GM18502 (cell line): ENCODE measurements at regions not wholly inside any gene's neighbourhood (a gene's known extent, or its start where the extent isn't known, plus 50 kb on each side); places are given as distances from the start of the nearest gene placed in this dataset.

ENCODE experiments used
- ATAC-seq: cut with Tn5 transposase; IDR thresholded peaks from one replicate; pipeline ENCODE4 v1.9.1; 2021; ENCODE audit warnings: mild to moderate bottlenecking; ENCODE audit not compliant: unreplicated experiment, poor library complexity

DNA sequence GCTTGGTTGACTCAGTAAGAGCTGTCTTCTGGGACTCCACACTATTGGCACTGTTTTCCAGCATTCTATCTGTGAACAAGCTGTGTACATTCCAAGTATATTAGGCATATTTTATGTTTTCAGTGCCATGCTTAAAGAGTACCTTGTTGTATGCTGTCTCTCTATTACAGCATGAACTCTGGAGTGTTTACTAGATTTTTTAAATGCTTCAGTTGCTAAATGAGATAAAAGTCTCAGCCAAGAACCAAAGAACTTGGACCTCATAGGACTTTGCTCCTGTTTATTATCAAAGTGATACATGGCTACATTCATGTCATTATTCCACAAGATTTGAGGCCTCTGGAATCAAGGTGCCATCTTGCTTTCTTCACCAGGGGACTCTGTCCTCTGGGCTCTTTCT lies 167.2 kb downstream of the C9orf152 start:
- no peak for ATAC-seq

DNA sequence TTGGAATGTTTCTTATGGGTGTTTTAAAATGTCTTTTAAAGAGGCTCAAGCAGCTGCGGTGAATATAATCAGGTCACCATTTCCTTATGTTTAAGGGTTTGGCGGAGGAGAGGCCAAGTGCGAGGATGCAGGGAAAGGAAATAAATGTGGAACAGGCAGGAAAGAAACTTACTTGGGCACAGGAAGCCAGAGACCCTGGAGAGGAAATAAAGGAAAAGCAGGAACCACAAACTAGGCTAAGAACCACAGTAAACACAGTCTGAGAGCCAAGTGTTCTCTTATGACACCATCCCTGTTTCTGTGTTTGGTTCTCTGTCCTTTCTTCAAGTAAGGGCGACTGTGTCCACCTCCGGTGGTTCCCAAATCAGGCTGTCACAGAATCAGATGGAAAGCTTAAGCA lies 166.5 kb downstream of the C9orf152 start:
- ATAC-seq = no peak

DNA sequence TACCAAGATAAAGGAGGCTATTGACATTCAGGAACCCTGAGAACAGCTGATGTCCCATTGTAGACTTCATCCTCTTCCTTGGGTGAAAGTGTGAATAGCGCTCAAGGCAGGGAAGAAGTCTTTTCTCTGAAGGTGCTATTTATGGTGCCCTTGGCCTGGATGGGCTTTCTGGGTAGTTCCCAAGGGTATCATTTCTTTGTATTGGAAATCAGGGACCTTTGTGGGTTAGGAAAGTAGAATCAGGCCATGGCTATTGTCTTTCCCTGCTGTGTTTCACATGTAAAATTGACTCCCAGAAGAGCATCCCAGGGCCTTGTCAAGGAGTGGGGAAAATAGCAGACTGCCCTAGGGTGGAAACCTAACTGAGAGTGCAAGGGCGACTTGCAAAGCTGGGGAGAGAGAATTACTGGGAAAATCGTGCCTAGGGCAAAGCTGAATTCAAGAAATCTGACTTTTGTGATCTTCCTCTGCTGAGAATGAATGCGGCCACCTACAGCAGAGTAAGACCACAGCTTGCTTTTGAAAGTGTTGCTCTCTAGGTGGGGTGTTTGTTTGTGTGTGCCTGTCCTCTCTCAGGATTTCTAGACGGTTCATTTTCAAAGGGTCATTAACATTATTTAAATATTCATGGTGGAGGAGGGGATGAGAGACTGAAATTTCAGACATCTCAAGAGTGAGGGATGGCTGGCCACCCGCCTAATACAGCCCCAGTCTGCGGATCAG lies 160.6 kb downstream of the C9orf152 start:
- no peak for ATAC-seq

DNA sequence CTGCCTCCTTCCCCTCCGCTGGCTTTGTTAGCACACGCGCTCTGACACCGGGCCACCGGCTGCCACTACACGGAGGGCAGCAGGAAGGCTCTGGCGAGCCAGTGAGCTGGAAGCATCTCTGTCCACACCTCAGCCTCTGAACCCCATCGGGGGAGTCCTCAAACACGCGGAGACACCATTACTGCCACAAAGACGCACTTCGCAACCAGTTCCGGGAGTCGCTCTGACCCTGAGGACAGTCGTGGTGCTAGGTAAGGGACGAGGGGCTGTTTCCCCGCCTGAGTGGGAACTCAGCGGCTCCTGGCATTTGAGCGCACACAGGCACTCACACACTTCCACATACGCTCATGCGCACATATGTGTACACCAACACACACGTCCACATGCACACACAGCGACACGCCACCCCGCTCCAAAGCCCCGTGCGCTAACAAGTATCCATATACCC lies 160.0 kb downstream of the C9orf152 start:
- ATAC-seq = peak; percentile 36

DNA sequence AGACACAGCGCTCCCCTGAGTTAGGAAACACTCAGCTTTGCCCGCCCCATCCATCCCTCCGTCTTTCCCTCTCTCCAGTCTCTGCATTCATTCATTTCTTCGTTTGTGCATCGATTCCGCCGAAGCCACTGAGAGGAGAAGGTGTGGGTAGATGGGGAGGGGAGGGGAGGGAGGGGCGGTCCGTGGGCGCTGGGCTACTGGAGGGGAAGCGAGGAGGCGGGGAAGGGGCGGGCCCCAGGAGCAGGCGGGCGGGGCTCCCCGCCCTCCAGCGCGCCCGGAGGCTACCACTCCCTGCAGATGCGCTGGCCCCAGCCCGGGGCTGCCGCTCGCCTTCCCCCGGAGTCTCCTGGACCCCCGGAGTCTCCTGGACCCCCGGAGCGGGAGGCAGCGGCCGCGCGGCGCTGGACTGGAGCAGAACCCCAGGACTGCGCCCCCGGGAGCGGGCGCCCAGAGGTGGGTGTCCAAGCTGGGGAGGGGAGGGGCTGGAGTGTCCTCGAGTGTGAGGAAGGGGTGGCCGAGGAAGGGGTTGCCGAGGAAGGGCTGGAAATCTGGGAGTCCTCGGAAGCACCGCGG lies 159.5 kb downstream of the C9orf152 start:
- peak; percentile 80 for ATAC-seq

DNA sequence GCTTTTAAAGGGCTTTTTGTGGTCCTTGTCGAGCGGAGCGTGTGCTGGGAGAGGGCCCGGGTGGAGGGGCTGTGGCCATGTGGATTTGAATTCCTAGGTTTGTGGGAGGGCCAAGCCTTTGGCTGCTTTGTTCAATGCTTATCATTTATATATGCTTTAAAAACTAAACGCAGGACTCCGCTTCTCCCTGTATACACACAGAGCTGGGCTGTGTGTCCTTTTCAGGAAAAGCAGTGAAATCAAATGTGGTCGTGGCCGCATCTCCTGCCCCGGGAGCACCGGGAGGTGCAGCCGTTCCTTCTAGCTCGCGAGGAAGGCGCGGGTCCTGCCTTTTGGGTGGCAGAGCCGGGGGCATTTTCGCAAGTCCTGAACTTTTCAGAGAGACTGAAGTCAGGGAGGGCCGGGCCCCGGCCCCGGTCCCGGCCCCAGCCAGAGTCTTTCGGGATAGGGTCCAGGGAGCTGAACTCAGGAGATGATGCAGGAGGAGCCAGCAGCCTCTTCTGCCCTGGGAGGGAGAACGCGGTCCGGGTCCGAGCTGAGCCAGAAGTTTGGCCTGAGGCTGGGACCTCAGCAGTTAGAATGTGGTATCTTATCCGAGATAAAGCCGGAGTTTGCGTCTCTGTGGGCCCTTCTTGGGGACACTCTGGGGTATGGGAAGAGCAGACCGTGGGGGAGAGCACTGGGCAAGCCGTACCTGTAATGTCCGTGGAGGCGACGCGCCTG lies 158.8 kb downstream of the C9orf152 start:
- ATAC-seq = no peak

DNA sequence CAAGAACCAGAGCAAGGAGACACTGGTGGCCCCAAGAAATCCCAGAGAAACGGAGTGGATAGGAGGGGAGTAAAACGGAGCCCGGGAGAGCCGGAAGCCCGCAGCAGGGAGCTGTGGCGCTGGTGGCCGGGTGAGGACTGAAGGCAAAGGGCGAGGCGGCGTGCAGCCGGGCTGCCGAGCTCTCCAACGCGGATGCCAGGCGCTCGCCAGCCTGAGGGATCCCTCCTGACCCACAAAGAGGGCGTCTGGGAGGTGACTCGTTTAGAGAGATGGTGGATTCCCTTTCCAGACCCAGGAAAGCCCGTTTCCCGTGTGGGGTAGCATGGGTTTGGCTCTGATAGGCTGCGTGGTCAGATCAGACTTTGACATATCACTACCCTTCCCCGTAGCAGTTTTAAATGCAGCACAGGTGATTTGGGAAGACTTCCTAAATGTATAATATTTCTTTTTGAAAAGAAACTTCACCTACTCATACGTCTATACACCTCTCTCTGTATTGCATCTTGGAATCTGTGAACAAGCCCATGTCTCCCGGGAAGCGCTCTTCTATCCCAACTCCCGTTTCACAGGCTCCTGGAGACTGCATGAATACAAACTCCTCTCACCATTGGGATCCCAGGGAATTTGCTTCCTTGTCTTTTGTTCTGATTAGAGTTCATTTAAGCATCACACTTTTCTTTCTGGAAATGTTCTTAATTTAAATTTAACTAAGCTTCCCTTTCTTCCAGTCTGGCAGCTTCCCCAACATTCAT lies 158.1 kb downstream of the C9orf152 start:
- ATAC-seq = no peak

DNA sequence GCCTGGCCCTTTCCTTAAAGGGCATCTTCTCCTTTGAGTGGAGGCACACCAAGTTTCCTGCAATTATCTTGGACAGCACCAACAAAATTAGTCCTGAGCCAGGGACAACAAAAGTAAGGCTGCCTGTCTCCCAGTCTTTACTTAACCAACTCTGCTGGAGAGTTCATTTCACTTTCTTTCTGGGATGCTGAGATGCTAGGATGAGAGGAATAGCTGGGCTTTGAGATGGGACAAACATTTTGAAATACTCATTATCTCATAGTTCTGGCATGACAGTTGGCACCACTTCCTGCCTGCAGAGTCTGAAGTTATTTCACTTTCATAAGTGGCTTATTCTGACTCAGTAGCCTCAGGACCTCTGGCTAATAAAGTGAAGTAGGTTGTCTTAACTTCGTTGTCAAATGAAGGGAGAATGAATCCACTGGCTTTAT lies 157.0 kb downstream of the C9orf152 start:
- peak; percentile 57 for ATAC-seq

DNA sequence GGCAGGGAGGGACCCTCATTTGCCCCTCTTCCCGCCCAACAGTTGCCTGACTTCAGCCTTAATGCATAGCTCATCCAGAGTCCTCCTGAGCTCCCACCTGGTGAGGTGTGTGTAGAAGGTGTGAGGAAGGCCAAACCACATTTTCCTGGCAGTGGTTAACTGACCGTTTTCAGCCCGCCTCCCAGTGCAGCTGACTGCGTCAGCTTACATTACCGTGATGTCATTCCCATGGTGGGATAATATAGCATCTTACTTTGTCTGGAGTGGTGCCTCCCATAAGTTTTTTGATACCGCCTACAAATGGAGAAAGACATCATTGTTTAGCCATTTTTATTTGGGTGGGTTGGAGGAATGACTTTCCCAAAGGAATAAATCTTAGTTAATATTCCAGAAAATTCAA lies 151.9 kb downstream of the C9orf152 start:
- no peak for ATAC-seq

DNA sequence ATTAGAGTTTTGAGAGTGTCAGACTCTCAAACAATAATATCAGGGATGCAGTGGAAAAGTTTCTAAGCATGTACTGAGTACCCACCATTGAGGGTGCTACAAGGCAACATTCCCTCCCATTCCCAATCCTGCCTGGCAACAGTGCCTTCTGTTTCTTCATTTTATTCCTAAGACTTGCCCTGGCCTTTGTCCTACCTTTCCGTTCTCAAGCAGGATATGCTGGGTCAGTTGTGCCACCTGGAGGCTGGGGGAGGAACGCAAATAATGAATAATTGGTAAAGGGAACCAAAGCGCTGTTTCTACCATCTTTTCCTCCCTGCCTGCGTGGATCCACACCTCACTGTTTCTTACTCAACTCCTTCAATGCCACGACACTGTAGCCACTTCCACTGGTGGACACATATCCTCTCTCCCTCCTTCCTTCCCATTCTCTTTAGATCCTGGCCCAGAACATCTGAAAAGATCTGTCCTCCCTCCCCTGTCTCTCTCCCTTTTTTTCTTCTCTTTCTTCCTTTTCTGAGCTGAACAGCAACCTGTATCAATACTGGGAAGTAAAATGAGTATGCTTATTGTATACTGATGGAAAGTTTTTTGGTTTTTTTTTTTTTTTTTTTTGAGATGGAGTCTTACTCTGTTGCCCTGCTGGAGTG lies 149.5 kb downstream of the C9orf152 start:
- no peak for ATAC-seq

DNA sequence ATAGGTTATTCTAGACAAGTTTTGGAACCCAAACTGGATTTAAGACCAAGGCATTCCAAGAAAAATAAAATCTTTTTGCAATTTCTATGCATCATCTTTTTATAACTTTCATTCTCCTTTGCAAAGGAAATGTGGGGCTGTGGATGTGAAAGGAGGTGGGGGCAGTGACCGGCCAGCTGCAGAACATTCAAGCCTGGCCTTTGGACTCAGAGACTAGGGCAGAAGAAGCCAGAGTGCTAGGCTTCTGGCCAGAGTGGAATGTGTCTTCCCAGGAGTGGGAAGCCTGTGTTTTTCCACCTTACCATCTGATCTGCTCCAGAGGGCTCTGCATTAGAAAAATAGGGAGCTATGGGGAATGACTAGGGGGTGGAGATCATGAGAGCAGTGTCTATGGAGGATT lies 148.5 kb downstream of the C9orf152 start:
- no peak for ATAC-seq

DNA sequence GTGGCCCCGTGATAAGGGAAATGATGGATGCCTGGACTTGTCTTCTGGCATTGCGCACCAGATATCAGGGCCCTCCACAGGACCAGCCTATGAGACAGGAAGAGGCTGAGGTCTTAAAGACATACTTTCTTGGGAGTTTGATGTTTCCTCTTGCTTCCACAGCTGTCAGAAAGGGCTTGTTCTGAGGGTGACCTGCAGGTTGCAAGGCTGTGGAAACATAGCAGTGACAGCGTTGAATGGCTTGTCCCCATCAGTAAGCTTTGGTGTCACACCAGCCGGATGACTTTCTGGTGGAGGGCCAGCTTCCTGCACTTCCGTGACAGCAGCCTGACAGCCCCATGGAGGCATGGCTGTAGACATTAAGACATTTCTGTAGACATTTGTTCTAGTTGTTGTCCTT lies 143.2 kb downstream of the C9orf152 start:
- peak; percentile 48 for ATAC-seq

DNA sequence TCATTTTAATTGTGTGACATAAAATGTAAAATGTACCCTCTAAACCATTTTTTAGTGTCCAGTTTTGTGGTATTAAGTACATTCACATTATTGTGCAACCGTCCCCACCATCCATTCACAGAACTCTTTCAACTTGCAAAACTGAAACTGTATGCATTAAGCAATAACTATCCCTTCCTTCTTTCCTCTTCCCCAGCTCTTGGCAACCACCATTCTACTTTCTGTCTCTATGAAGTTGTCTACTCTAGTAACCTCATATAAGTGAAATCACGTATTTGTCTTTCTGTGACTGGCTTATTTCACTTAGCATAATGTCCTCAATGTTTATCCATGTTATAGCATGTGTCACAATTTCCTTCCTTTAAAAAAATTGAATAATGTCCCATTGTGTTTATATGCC lies 142.4 kb downstream of the C9orf152 start:
- no peak for ATAC-seq

DNA sequence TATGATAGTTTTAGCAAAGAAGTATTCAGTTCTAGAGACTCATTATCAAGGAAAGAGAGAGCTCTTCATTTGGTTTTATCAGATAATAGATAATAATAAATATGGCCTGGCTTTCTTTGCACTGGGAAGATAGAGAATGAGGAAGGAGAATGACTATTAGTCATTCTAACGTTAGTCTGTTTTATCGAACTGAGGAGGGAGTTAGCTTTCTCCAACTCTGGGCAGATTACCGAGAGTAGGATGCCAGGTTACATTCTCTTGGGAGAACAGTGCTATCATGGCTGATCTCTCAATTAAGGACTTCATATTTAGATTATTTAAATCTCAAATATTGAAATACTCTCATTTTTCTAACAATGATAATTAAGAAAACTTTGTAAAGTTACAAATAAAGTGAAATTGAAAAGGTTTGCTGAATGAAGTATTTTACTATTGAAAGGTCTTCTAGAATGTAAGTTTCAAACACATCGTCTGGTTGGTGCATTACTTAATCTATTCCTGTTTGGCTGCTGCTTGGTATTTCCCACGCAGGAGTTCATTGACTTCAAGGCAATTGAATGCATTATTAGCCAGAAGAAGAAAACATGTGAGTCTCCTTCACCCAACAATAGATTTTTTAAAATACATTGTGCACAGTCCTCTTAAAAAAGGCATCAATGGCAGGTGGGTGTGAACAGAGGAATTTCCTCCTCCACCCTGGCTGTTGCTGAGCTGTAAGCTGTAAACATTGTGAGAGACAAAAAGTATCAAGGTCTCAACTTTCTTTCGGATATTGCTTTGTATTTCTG lies 140.8 kb downstream of the C9orf152 start:
- no peak for ATAC-seq

DNA sequence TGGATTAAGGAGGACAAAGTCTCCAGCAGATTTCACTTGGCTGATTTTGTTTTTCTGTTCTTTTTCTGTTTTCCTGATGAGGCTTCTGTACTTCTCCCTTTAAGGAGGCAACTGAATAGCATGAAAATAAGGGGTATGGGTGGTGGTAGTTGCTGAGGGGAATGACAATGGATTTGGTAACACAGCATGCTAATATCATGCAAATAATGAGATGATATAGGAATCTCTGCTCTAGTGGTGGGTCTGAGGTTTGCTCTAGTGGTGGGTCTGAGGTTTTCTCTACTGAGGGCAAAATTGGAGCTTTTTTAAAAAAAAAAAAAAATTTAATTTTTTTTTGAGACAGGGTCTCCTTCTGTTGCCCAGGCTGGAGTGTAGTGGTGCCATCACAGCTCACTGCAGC lies 139.7 kb downstream of the C9orf152 start:
- ATAC-seq = no peak

DNA sequence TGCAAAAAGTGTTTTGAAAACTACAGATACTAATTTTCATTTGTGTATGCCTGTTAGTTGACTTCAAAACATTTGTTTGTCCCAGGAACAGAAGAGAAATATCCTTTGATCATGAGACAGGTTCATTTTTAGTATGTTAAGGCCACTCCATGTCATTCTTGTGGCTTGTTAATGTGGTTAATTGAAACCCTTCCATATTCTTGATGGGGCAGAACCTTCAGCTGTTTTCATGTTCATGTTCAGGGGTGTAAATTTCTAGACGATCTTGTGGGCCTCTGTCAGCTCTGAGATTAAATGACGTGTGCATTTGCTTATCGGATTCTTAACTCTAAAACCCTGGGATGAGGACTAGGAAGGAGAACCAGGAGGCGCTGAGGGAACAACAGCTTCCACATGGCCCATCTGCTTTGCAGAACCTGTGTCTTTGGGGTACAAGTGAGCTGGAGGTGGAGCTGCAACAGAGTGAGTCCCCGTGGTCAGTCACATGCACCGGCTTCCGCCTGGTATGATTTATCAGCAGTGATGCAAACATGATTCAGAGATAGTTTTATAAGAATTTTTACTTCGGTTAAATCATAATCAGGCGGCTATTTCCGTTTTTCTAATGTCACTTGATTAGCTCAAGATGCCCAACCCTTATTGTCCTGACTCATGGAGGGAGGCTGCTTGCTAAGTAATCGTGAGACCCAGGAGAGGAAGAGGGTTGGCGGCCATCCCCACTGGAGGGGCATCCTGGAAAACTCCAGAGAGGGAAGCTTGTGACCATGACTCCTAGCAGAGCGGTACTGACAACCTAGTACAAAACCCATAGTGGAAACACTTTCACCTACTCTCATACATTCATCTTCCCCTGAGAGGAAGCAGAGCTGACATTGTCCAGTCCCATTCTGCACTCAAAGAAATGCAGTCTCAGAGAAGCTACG lies 138.4 kb downstream of the C9orf152 start:
- ATAC-seq = no peak

DNA sequence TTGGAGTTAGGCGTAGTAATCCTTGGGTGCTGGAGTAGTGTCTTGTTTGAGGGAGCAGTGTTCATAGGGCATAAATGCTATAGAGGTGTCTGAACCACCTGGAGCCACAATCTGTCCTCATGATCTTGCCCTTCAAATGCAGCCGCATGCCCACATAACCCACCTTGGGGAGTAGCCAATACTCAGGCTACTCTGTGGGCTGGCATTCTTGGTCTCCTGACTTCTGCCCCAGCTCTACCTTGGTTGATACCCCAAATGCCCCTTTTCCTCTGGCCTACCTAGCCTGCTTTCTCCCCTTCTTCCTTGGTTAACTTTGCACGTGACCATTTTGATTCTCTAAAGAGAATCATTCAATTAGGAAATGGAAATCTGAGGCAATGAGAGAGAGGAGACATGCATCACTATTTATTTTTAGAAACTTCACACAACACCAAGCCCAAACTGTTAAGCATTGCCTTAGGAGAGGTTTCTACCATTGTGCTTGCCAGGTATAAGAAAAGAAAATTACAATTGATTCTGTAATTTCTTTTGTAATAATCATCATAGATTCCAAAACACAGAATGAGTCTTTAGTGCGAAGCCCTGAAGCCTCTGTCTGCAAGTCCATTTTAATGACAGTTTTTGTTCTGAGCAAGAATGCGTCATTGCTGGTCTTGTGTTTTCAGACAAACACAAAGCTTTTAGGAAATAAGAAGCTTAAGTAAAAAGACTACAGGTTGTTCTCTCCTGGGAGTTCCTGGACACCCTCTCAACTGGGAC lies 135.2 kb downstream of the C9orf152 start:
- ATAC-seq = no peak

DNA sequence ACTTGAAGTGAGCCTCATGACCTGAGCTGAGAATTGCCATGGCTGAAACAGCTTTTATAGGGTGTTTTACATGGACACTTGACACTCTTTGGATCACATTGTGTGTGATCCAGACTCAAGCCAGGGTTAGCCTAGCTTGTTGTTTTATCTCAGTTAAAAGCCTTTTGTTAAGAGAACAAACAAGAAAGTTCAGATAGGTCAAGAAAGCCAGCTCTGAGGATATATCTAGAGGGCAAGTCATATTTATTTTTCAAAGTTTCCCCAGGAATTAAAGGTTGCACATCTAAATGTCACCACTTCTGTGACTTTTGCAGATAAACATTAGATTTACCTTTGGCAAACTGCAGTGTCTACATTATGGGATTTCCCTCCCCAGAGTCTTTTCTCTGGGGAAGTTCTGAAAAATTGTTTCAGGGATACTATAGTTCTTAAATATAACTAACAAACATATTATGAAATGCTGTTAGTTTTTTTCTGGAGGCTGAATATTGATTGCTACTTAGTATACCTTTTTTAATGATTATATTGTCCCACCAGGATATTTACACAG lies 134.5 kb downstream of the C9orf152 start:
- ATAC-seq = no peak
